Aorta (tissue), 5 donors: ENCODE measurements at regions not wholly inside any gene's neighbourhood (a gene's known extent, or its start where the extent isn't known, plus 50 kb on each side); places are given as distances from the start of the nearest gene placed in this dataset.
"Not testable (repeated sequence)": the region's sequence is repeated elsewhere in the genome, so short reads cannot be mapped to it uniquely, and the experiment has no call there.

Experiments used
- ATAC-seq: fragments of 200-7000 bp; cut with Tn5 transposase; one replicate; pipeline ENCODE4 v1.9.1; 2022; ENCODE audit warnings: moderate library complexity; ENCODE audit not compliant: low FRiP score
- DNase-seq, 2 donors: peaks; one replicate each; pipeline ENCODE4 v3.0.0-alpha.2; 2020
- H3K27ac ChIP-seq, 2 donors: one replicate each; pipeline ENCODE4 v1.5.1; 2013; ENCODE audit warnings: low read length in 2 of 2, mild to moderate bottlenecking in 2 of 2, moderate library complexity in 2 of 2, control low read depth in 1 of 2, inconsistent platforms in 1 of 2, low read depth in 1 of 2
- H3K27me3 ChIP-seq, 2 donors: one replicate each; pipeline ENCODE4 v1.6.1; 2013; ENCODE audit warnings: control low read depth in 1 of 2, low read length in 1 of 2, mild to moderate bottlenecking in 1 of 2, moderate library complexity in 1 of 2; ENCODE audit not compliant: insufficient read depth in 2 of 2, control insufficient read depth in 1 of 2
- H3K36me3 ChIP-seq, 2 donors: one replicate each; pipeline ENCODE4 v1.6.1; 2013; ENCODE audit warnings: control low read depth in 1 of 2, low read length in 1 of 2, mild to moderate bottlenecking in 1 of 2; ENCODE audit not compliant: insufficient read depth in 2 of 2, control insufficient read depth in 1 of 2
- H3K4me1 ChIP-seq, 2 donors: one replicate each; pipeline ENCODE4 v1.6.1; 2013; ENCODE audit warnings: low read length in 2 of 2, control low read depth in 1 of 2, mild to moderate bottlenecking in 1 of 2, moderate library complexity in 1 of 2; ENCODE audit not compliant: insufficient read depth in 2 of 2, control insufficient read depth in 1 of 2
- H3K4me3 ChIP-seq, 2 donors: one replicate each; pipeline ENCODE4 v1.5.1; 2013; ENCODE audit warnings: low read length in 2 of 2, control low read depth in 1 of 2, mild to moderate bottlenecking in 1 of 2
- H3K9me3 ChIP-seq: one replicate; pipeline ENCODE4 v1.6.1; 2013; ENCODE audit warnings: mild to moderate bottlenecking, low read length; ENCODE audit not compliant: control insufficient read depth
- WGBS, 2 donors: extraction: QIAGEN DNeasy Blood & Tissue Kit; methylation state at CpG; one replicate each; pipeline ENCODE4 v1.1.7; 2013; 5-methylcytosine and 5-hydroxymethylcytosine counted together
- intact Hi-C, 2 donors: fragments of 100-400 bp; cut with DNase I; formaldehyde crosslinking; loops; one replicate each; pipeline versions ENCODE4 v1.14.2 to v1.15.0; 2022
- donor health status: healthy with polysubstance abuse.
- donor health status: Bipolar disorder and iron deficiency.
- donor health status: DM: no; HTN: no; CAD: no.
- donor health status: DM: no; HTN: no; CAD: no.
- donor health status: DM: yes; HTN: yes; CAD: no.

DNA sequence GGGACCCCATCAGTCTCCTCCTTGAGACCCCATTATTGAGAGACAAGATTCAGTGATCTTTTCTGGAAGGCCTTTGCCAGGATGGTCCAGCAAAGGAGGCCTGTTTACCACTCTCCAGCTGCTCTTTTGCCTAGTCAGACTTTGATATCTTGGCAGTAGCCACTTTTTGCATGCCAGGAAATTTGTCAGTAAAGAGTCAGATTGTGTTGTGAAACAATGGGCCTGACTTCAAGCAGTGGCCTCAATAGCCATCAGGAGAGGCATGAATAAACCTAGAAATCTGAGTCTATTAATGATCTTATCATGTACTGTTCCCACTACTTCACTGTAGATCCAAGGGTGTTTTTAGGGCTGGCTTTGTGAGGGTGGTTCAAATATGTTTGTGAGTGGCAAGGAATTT is 479.4 kb downstream of the JRKL start:
- H3K36me3 ChIP-seq = no peaks in the 10 kb centered on the region
- intact Hi-C loops = no loop called here
- peaks cover 7% of the 10 kb centered on the region for H3K9me3 ChIP-seq
- no peaks in the 10 kb centered on the region for H3K27me3 ChIP-seq
- H3K4me3 ChIP-seq = no peak overlapping the region
- no peak for DNase-seq
- no peaks in the 10 kb centered on the region for H3K4me1 ChIP-seq
- ATAC-seq = peak; percentile 41
- H3K27ac ChIP-seq = no peak overlapping the region

- 49 to 60% methylated on average over 4 of the region's 4 CpGs for WGBS, 2 donors
- no peak for DNase-seq
- intact Hi-C loops = no loop called here
- Histone ChIP-seq H3K9me3 (no peaks in the 10 kb centered on the region), H3K27me3 (peaks cover 0 to 3% of the 10 kb centered on the region in 2 donors), H3K4me1 (no peaks in the 10 kb centered on the region), H3K36me3 (no peaks in the 10 kb centered on the region), H3K27ac (no peak overlapping the region), H3K4me3 (no peak overlapping the region)
- ATAC-seq = no peak
These were observed 485.9 kb downstream of the JRKL start for GRCh38 chr11:96875712-96876111.

DNA sequence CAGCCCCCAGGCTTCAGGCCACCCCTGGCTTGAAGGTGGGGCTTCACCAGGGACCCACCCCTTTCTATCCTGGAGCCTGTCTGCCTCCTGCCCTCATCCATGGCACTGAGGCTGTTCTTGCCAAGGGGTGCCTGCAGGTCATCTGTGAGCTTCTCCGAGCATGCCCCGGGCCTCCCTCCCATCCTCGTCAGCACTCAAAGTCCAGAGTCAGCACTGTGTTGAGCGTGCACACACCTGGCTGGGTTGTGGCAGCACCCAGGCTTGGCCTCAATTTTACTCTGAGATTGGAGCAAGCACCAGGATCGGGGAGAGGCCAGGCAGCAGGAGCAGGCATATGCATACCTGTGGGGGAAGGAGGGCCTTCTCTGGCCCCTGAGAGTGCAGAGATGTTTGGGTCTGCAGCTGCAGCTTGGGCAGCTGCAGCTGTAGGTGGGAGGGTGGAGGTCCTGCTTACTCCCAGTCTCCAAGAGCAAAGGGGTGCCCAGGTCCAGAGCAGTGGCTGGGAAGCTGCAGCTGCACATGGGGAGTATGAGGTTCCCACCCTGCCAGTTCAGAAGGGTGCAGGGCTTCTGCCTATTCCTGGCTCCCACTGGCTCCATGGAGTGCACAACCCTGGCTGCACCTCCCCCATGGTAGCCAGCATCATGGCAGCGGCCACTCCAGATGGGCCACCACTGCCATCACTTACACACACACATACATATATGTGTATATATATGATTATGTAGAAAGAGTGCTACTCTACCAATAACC is 488.7 kb downstream of the JRKL start:
- intact Hi-C loops = no loop called here
- H3K27ac ChIP-seq = no peak overlapping the region
- peak in 1 of 2 donors; percentile 29 for DNase-seq
- H3K4me1 ChIP-seq = peaks cover 0 to 1% of the 10 kb centered on the region in 2 donors
- H3K36me3 ChIP-seq = no peaks in the 10 kb centered on the region
- no peak overlapping the region for H3K4me3 ChIP-seq
- peaks cover 0 to 3% of the 10 kb centered on the region in 2 donors for H3K27me3 ChIP-seq
- 95 to 97% methylated on average over 6 of the region's 6 CpGs for WGBS, 2 donors
- peak; percentile 19 for ATAC-seq
- no peaks in the 10 kb centered on the region for H3K9me3 ChIP-seq

DNA sequence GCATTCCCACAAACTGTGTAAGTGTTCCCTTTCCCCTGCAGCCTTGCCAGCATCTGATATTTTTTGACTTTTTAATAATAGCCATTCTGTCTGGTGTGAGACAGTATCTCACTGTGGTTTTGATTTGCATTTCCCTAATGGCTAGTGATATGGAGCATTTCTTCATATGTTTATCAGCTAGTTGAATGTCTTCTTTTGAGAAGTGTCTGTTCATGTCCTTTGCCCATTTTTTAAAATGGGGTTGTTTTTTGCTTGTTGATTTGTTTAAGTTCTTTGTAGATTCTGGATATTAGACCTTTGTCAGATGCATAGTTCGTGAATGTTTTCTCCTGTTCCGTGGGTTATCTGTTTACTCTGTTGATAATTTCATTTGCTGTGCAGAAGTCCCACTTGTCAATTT is 492.8 kb downstream of the JRKL start:
- WGBS, 2 donors = 83 to 90% methylated on average over 2 of the region's 2 CpGs
- ATAC-seq, intact Hi-C loops, H3K27me3 ChIP-seq, H3K36me3 ChIP-seq, DNase-seq, H3K4me1 ChIP-seq, H3K9me3 ChIP-seq, H3K27ac ChIP-seq, H3K4me3 ChIP-seq: not testable (repeated sequence)

GRCh38 chr11:96885405-96885804 is 495.6 kb downstream of the JRKL start:
- Histone ChIP-seq H3K9me3 (no peaks in the 10 kb centered on the region), H3K36me3 (no peaks in the 10 kb centered on the region), H3K27me3 (no peaks in the 10 kb centered on the region), H3K27ac (no peak overlapping the region), H3K4me1 (peaks cover 0 to 1% of the 10 kb centered on the region in 2 donors), H3K4me3 (no peak overlapping the region)
- intact Hi-C loops = no loop called here
- DNase-seq (no peak), ATAC-seq (no peak)
- WGBS, 2 donors = 59 to 64% methylated on average over 3 of the region's 3 CpGs

GRCh38 chr11:96885912-96886311 is 496.1 kb downstream of the JRKL start:
- 81 to 85% methylated on average over 2 of the region's 2 CpGs for WGBS, 2 donors
- Histone ChIP-seq H3K36me3 (no peaks in the 10 kb centered on the region), H3K27ac (no peak overlapping the region), H3K4me1 (peaks cover 0 to 1% of the 10 kb centered on the region in 2 donors), H3K27me3 (no peaks in the 10 kb centered on the region), H3K4me3 (no peak overlapping the region), H3K9me3 (no peaks in the 10 kb centered on the region)
- no peak for ATAC-seq
- DNase-seq = no peak
- intact Hi-C loops = no loop called here

GRCh38 chr11:96893988-96894387 is 504.2 kb downstream of the JRKL start:
- H3K4me3 ChIP-seq = no peak overlapping the region
- no peak overlapping the region for H3K27ac ChIP-seq
- 67 to 77% methylated on average over 3 of the region's 3 CpGs for WGBS, 2 donors
- H3K9me3 ChIP-seq = no peaks in the 10 kb centered on the region
- H3K4me1 ChIP-seq = no peaks in the 10 kb centered on the region
- ATAC-seq = no peak
- intact Hi-C loops = no loop called here
- no peak for DNase-seq
- H3K36me3 ChIP-seq = no peaks in the 10 kb centered on the region
- no peaks in the 10 kb centered on the region for H3K27me3 ChIP-seq

GRCh38 chr11:96894587-96894986 is 504.8 kb downstream of the JRKL start:
- H3K27ac ChIP-seq = no peak overlapping the region
- H3K36me3 ChIP-seq = no peaks in the 10 kb centered on the region
- intact Hi-C loops = no loop called here
- 4 to 16% methylated on average over 1 of the region's 1 CpG for WGBS, 2 donors
- no peak for ATAC-seq
- no peaks in the 10 kb centered on the region for H3K4me1 ChIP-seq
- no peak for DNase-seq
- H3K4me3 ChIP-seq = no peak overlapping the region
- H3K27me3 ChIP-seq = no peaks in the 10 kb centered on the region
- no peaks in the 10 kb centered on the region for H3K9me3 ChIP-seq

- no peaks in the 10 kb centered on the region for H3K4me1 ChIP-seq
- DNase-seq = no peak
- 80 to 86% methylated on average over 5 of the region's 5 CpGs for WGBS, 2 donors
These were observed 510.2 kb downstream of the JRKL start for GRCh38 chr11:96899971-96900370.

More at GRCh38 chr11:96899971-96900370, 510.2 kb downstream of the JRKL start:
- H3K27me3 ChIP-seq = no peaks in the 10 kb centered on the region
- intact Hi-C loops = no loop called here
- H3K9me3 ChIP-seq = no peaks in the 10 kb centered on the region
- ATAC-seq = no peak
- no peaks in the 10 kb centered on the region for H3K36me3 ChIP-seq
- H3K4me3 ChIP-seq = no peak overlapping the region
- no peak overlapping the region for H3K27ac ChIP-seq
